Kasumi-1 (cell line): ENCODE measurements at regions not wholly inside any gene's neighbourhood (a gene's known extent, or its start where the extent isn't known, plus 50 kb on each side); places are given as distances from the start of the nearest gene placed in this dataset.

Experiments used
- DNase-seq, 2 experiments: peaks; one replicate each; lab custom pipeline; 2025; lab: John Stamatoyannopoulos, UW

DNA sequence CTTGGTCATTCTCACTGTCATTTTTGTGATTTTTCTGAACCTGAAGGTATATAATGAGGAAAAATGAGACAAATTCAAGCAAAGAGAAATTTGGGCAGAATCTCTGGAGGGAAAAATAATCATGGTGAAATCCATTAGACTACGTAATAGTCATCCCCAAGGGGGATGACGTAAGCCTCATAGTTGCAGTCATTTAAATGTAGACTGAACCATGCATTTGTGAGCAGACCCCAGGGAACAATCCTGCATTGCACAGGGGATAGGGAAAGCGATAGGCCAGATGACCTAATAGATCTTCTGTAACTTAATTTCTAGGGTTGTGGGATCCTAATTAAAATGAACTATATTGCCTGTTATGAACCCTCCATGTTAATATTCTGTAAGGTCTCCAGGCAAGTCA is 167.4 kb upstream of the C1orf21 start:
- DNase-seq: no peak

DNA sequence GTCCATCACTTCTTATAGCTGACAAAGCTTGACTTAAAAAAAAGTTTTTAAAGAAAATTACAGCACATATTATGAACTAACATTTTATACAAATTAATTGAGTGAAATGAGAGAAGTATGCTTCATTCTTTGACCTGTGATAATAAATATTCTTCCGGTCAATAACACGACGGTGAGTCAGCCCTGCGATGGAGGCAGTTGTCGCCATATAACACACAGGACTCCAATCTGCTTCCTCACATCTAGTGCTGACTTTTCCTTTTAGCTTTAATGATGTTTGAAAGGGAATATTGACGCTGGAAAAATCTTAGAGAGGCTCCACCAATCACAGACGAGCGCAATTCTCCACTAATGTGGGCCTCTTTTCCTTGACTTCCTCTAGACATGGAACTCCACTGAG is 166.9 kb upstream of the C1orf21 start:
- DNase-seq: no peak

DNA sequence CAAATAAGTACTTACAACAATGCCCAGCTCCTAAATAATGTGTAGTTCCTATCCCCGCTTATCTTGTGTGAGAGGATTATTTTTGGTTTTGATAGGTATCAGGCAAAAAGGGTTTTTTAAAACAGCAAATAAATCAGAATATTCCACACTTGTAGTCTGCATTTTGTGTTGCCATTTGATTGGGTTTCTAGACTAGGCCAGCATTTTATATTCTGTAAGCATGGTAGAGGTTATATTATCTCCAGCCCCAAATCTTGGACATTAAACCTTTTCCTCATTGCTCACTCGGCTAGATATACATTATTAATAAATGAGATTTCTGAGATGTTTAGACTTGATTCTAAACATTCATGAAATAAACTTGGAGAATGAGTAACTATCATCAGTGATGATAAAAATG is 165.7 kb upstream of the C1orf21 start:
- DNase-seq: no peak

DNA sequence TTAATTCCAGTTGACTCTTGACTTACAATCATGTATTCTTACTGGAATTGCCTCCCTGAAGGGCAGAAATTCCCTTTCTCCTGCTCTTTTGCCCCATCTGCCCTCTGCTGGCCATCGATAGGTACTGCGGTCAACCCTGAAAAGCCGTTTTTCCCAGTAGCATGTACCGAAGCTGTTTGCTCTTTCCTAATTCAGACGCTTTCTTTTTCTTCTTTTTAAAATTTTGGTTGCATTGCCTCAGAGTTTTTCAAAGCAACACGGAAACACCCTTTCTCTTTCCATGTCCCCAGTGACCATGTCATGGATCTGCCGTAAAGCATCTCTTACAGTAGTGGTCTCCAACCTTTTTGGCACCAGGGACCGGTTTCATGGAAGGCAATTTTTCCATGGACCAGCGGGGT is 164.2 kb upstream of the C1orf21 start:
- DNase-seq: peak; percentile 51 to 69

- DNase-seq: no peak
Measured at GRCh38 chr1:184223216-184223615, 163.6 kb upstream of the C1orf21 start.

- no peak for DNase-seq
Measured at GRCh38 chr1:184225283-184226099, 161.3 kb upstream of the C1orf21 start.

DNA sequence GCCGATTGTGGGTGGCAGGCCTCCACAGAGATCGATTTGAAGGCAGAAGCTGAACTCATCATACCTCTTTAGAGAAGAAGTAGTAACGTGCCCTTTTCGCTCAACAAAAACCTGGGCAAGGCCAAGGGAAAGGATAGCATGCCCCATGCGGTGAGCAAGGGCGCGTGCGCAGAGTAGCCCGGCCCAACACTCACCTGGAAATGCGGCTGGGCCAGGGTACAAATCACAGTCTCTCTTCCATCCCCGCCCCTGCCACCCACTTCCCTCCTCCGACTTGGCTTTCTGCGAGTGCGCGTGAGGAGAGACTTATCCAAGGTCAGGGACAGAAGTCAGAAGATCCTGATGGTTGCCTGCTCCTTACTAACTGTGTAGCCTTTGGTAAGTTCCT is 160.7 kb upstream of the C1orf21 start:
- no peak for DNase-seq

DNA sequence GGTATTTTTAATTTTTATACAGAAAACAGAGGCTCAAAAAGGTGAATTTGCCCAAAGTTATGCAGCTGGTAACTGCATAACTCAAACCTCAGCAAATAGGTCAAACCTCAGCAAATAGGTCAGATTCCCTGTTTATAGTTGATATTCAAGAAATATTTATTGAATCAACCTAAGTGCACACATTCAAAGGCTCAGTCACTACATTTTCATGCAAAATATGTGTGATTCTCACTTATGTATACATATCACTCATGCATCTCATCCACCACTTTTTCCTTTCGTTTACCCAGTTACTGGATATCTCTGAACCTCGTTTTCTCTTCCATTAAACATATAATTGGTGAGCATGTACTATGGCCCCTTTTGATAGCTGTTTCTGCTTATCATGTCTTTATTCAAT is 158.3 kb upstream of the C1orf21 start:
- no peak for DNase-seq

- no peak for DNase-seq
Measured at GRCh38 chr1:184237588-184237987, 149.2 kb upstream of the C1orf21 start.

- no peak for DNase-seq
Measured at GRCh38 chr1:184241446-184241845, 145.4 kb upstream of the C1orf21 start.

DNA sequence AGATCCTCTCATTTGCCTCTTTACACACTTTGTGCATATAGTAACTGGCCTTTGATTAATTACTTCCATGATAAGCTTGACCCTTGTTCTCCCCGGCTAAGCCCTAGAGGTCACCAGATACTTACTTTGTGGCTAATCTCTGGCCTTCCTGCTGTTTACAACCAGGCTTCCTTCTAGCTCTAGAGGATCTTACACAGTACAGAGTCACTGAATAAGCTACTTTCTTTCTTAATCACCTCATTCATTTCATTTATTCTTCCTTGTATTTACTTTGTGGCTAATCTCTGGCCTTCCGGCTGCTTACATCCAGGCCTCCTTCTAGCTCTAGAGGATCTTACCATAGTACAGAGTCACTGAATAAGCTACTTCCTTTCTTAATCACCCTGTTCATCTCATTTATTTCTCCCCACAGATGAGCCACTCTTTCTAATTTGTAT is 144.3 kb upstream of the C1orf21 start:
- DNase-seq: peak in 1 of 2 experiments; percentile 21

DNA sequence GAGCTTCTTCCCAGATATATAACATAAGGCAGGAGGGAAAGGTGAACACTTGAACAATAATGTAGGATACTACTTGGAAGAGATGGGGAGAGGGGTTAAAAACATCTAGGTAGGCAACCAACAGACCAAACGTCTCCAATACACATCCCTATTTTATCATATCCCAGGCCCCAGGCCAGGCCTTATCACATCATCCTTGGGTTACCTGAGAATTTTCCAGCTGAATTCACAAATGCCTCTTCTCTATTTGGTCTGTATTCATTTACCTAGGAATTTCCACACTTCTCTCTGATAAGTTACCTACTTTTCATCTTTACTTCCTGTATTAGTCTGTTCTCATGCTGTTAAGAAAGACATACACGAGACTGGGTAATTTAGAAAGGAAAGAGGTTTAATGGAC is 141.9 kb upstream of the C1orf21 start:
- no peak for DNase-seq

- DNase-seq: no peak
Measured at GRCh38 chr1:184247671-184248070, 139.2 kb upstream of the C1orf21 start.

DNA sequence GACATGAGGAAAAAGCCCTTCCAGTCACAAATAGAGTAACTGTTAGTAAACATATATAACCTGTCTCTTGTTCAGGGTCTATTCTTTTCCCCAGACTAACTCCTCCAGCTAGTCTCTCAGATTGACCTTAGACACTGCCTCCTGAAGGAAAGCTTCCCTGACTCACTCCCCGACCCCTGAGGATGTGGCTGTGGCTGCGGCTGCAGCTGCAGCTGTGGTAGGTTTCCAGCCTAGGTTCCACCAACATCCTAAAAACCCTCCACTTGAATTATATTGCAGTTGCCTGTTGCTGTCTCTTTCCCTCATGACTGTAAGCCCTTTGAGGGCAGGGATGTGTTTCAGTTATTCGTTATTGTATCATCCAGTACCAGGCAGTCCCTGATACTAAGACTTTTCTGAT is 132.9 kb upstream of the C1orf21 start:
- no peak for DNase-seq

GRCh38 chr1:184254849-184255248 is 132.0 kb upstream of the C1orf21 start:
- DNase-seq: no peak

- no peak for DNase-seq
Measured at GRCh38 chr1:184255560-184255959, 131.3 kb upstream of the C1orf21 start.

DNA sequence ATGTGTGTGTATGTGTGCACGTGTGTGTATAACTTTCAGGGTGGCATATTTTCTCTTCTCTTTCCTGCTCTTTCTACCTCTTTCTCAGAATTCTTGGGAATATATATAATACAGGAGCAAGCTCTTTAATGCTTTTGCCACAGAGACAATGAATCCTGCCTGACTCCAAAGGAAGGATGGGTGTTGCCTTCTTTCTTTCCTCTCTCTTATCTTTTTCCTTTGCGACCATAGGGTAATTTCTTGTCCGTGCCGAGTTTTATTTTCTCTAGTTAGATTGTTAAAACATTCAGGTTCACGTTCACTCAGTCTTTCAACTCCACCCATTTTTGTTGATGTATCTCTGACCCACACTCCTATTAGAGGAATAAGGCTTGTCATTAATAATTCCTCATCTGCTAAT is 129.0 kb upstream of the C1orf21 start:
- DNase-seq: no peak

DNA sequence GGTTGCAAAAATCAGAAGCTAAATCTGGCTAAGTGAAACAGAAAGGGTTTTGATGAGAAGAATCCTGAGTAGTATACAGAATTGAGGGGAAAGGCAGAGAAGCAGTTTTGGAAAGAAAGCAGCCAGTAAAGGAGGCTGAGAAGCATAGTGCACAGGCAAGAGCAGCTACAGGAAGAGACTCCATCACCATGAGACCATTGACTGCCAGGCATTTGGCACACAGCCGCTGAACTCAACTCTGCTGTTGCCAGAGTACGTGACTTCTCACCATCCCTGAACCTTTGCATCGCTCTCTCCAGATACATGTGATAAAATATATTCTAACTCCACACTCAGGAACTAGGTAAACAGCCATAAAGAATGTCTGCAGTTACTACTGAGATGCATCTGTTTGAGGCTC is 128.3 kb upstream of the C1orf21 start:
- no peak for DNase-seq

DNA sequence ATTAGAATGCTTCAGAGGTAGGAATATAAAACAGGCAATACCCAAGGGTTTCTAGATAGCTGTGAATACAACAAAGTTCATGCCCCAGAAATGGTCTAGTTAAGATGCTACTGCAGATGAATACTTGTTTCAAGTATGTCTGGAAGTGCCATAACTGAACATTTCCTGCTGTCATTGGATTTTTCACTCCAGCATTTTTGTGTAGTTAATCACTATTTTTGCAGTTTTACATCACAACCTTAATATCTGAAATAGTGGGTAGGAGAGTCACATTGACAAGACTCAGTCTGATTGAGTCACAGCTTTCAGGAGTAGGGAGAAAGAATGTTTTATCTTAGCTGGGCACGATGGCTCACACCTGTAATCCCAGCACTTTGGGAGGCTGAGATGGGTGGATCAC is 126.4 kb upstream of the C1orf21 start:
- DNase-seq: no peak

- no peak for DNase-seq
Measured at GRCh38 chr1:184262109-184262508, 124.7 kb upstream of the C1orf21 start.

DNA sequence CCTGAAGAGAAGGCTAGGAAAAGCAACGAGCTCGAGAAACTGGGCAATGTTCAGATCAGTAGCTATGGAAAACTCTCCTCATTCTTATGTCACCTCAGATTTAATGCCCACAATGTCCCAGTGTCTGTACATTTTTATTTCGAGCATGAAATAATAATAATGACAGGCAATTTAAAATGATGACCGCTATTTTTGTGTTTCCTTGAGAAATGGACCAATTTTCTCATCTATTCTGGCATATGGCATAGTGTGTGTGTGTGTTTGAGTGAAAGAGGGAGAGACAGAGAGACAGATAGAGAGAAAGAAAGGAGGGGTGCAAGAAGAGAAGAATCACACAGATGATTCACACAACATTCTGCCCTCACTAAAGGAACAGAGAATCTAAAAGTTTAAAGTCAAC is 119.1 kb upstream of the C1orf21 start:
- DNase-seq: no peak

- DNase-seq: no peak
Measured at GRCh38 chr1:184270556-184270955, 116.3 kb upstream of the C1orf21 start.

- DNase-seq: no peak
Measured at GRCh38 chr1:184272175-184272866, 114.5 kb upstream of the C1orf21 start.

DNA sequence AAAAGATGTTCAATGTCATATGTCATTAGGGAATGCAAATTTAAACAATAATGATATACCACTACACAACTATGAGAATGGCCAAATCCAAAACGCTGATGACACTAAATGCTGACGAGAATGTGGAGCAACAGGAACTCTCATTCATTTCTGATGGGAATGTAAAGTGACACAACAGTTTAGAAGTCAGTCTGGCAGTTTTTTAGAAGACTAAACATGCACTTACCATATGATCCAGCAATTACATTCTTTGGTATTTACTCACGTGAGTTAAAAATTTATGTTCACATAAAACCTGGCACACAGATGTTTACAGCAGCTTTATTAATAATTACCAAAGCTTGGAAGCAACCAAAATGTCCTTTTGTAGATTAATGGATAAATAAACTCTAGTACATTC is 110.4 kb upstream of the C1orf21 start:
- no peak for DNase-seq
